Embryonic facial prominence (tissue), 1 donor: ENCODE measurements at regions not wholly inside any gene's neighbourhood (a gene's known extent, or its start where the extent isn't known, plus 50 kb on each side); places are given as distances from the start of the nearest gene placed in this dataset.
"Not testable (repeated sequence)": the region's sequence is repeated elsewhere in the genome, so short reads cannot be mapped to it uniquely, and the experiment has no call there.

Experiments used
- DNase-seq: peaks from one replicate; pipeline ENCODE4 v3.0.0-alpha.2; 2016; ENCODE audit errors: extremely low spot score

DNA sequence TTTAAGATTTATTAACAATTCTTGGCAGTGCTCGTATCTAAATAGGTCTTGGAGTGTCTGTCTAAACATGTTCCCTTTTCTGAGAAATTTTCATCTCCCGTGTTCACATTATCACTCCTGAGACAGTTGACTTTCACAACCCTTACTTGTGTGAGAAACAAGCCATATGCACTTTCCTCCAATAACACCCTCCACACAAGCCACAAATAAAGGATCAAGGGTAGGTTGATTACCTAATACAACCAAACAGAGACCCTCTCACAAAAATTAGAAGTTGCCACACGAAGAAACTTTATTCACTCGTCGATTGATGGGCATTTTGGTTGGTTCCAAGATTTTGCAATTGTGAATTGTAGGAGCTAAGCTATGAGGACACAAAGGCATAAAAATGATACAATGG is 763.9 kb downstream of the TRAM1L1 start:
- DNase-seq: no peak

DNA sequence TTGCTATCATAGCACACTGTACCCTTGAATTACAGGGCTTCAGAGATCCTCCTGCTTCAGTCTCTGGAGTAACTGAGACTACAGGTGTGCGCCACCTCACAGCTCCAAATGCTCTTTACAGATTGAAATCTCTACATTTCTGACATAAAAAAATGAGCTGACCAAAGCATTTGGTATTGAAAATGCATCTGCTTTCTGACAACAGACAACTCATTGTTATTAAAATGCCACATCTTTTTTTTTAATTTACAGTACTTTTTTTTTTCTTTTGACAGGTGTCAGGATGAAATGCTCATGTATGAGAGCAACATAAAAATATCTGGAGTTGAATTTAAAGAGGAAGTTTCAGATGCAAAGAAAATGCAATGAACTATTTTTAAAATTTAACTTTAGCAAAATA is 764.5 kb downstream of the TRAM1L1 start:
- DNase-seq: no peak

DNA sequence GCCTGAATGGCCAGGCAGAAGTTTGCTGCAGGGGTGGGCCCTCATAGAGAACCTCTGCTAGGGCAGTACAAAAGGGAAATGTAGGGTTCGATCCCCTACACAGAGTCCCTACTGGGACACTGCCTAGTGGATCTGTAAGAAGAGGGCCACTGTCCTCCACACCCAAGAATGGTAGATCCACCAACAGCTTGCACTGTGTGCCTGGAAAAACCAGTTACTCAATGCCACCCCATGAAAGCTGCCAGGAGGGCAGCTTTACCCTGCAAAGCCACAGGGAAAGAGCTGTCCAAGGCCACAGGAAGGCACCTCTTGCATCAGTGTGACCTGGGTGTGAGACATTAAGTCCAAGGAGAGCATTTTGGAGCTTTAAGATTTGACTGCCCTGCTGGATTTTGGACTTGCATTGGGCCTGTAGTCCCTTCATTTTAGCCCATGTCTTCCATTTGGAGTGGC is 781.6 kb downstream of the TRAM1L1 start:
- DNase-seq: no peak

DNA sequence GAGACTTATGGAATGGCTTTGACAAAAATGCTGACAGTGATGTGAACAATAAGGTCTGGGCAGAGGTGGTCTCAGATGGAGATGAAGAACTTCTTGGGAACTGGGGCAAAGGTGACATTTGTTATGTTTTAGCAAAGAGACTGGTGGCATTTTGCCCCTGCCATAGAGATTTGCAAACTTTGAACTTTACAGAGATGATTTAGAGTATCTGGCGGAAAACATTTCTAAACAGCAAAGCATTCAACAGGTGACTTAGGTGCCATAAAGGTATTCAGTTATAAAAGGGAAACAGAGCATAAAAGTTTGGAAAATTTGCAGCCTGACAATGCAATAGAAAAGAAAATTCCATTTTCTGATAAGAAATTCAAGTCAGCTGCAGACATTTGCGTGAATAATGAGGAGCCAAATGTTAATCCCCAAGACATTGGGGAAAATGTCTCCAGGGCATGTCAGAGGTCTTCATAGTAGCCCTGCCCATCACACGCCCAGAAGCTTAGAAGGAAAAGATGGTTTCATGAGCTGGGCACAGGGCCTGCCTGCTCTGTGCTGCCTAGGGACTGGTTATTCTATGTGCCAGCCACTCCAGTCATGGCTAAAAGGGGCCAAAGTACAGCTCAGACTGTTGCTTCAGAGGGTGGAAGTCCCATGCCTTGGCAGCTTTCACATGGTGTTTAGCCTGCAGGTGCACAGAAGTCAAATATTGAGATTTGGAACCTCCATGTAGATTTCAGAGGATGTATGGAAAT is 782.2 kb downstream of the TRAM1L1 start:
- no peak for DNase-seq

DNA sequence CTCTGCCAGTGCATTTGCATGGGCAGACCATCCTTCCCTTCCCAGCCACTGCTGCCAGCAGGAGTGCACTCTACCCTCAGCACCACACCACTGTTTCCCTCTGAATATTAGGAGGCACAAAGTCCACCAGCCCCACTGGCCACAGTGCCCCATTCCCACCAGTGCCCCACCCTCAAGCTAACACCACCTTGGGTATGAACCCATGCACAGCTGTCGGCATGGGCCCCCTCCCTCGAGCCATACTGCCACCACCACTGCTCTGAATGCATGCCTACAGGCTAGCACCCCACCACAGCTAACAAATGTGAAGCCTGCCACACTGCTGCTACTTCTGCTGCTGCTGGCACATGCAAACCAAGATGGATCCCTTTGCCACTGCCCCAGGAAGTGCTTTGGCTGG is 810.4 kb downstream of the TRAM1L1 start:
- DNase-seq: no peak

DNA sequence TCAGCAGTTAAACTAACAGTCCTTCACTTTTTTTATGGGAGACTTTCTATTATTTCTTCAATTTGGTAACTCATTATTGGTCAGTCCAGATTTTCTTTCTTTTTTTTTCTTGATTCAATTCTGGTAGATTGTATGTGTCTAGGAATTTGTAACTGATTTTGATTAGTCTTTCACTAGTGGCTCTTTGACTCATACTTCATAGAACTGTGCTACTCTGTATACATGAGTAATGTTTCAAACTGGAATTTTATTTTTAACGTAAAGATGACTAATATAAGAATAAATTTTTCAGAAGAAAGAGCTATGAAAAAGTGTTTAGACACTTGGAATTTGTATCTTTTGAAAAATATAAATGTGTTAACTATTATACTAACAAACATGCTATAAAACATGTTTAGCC is 813.0 kb downstream of the TRAM1L1 start:
- DNase-seq: no peak

DNA sequence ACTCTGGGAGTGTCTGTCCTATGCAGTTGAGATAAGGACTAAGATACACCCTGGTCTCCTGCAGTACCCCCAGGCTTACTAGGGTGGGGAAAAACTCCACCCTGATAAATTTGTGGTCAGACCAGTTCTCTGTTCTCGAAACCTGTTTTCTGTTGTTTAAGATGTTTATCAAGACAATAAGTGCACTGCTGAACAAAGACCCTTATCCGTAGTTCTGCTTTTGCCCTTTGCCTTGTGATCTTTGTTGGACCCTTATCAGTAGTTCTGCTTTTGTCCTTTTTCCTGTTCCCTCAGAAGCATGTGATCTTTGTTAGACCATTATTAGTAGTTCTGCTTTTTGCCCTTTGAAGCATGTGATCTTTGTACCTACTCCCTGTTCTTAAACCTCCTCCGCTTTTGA is 824.4 kb downstream of the TRAM1L1 start:
- DNase-seq: not testable (repeated sequence)

DNA sequence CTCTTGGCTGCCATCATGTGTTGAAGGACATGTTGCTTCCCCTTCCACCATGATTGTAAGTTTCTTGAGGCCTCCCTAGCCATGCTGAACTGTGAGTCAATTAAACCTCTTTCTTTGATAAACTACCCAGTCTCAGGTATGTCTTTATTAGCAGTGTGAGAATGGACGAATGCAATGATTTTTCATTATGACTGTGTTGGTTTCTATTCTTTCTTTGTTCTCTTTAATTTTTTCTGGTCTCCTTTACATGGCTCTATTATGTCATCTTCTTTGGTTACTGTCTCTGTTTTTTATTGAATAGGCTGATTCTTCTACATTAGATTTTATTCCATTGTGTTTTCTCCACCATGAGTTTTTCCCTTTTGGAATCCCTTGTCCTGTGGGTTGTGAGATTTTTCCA is 840.6 kb downstream of the TRAM1L1 start:
- DNase-seq: no peak

DNA sequence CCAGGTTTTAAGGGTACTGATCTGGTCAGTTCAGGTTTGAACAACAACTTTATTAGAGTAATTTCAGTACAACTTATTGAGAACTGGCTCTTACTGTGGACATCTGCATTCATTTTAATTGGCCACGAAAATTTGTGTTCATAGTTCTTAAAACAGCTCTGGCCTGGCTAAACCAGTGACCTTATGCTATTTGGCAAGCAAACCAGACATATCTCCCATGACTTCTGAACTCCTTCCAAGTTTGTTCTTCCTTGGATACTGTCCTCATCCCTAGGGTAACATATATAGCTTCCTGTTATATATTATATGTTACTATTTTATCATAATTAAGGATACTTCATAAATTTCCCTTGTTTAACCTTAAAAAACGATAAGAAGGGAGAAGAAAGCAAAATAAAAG is 841.9 kb downstream of the TRAM1L1 start:
- DNase-seq: no peak

DNA sequence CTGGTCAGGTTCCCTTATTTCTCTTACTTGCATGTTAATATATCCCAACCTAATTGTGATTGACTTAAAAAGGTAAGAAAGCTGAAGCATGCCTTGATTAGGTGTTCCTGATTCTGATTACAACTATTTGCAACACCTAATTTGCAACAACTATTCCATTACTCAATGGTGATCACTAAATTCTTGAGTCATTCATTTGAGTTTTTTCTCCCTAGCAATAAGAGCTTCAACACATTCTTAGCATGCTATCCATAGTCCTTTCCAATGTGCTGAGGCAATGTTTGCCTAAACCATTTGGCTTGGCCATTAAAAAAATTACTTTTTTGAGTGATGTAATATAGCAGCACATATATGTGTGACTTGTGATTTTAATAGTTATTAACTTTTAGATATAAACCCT is 851.4 kb downstream of the TRAM1L1 start:
- DNase-seq: no peak

DNA sequence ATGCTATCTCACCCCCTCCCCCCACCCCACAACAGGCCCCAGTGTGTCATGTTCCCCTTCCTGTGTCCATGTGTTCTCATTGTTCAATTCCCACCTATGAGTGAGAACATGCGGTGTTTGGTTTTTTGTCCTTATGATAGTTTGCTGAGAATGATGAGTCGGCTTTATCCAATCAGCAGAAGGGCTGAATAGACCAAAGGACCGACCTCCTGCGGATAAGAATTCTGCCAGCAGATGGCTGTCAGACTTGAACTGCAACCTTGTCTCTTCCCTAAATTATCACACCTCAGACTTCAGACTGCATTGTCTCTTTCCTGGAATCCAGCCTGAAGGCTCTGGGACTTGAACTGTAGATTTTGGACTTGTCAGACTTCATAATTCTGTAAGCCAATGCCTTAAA is 853.4 kb downstream of the TRAM1L1 start:
- not testable (repeated sequence) for DNase-seq

DNA sequence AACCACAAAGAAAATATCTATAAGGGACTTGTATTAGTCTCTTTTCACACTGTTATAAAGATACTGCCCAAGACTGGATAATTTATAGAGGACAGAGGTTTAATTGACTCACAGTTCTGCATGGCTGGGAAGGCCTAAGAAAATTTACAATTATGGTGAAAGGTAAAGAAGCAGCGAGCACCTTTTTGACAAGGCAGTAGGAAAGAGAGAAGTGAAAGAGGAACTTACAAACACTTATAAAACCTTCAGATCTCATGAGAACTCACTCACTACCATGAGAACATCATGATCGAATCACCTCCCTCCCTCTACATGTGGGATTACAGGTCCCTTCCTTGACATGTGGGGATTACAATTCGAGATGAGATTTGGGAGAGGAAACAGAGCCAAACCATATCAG is 856.0 kb downstream of the TRAM1L1 start:
- no peak for DNase-seq

DNA sequence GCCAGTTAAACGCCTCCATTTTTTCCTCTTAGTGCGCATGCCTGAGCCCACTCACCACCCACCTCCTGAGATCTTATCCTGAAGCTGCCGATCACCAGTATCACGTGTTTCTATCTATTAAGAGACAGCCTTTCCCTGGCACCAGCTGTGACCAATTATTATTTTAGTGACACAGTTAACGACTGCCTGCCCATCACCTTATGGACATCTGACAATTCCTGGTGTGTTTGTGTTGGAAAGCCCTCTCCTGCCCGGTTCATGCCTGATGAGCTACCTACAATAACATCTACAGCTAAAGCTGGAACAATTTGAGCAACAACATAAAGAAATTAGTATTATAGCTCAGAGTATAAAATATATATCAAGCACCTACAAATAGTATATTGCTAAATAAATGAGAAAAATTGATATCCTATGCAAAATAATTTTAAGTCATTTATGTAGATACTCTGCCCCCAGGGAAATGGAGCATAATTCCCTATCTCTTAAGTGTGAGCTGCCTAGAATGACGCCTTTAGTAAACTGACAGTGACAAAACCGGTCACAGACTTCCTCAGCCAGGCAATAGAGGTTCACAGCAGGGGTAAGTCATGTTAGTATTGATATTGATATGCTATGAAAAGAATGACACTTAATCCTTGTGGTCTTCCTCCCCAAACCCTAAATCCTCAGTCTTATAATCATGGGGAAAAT is 862.2 kb downstream of the TRAM1L1 start:
- DNase-seq: no peak

DNA sequence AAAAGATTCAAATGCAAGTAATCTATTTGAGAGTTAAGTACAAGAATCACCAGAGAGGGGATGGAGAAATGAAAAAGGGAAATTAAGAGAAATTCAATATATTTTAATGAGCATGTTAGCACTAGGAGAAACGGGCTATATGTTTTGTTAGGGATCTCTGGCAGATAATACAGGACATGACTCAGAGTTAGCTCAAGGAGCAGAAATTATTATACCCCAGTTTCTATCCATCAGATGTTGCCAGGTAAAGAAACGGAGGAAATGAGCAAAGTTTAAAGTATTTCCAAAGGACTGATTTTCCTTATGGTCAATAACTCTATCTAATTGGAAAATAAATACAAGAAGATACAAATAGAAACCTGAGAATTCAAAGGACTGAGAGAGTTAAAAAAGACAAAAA is 867.6 kb downstream of the TRAM1L1 start:
- DNase-seq: no peak

DNA sequence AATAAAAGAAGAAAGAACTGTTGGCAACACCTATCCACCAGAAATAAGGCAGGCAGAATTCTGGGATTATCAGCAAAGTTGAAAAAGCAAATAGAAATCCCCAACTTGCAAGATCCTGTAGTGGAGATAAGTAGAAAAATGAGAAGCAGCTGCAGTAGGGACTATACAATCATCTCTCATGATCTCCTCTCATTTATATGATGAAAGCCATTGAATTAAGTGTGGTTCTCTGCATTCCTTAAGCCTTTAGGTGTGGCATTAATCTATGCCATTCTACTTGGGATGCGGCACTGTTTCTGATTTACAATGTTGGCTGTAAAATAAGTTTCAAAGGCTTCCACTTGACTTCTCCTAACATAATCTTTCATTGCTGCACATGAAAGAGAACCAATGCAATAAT is 869.8 kb downstream of the TRAM1L1 start:
- no peak for DNase-seq

DNA sequence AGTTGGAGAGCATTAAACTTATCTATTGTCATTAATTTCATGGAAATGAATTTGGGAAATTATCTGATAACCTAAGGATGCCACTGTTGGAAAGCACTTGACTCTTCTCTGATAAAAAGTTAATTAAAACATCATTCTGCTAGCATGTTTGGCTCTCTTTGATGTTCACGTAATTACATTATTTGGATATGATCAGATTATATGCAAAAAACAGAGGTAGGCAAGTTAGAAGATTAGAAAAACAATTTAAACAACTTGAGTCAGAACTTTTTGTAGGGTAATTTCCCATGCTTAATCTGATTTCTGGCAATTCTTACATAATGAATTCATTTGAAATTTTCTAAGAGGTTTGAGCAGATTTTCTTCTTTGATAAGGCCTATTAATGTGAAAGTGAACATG is 882.9 kb downstream of the TRAM1L1 start:
- DNase-seq: no peak

DNA sequence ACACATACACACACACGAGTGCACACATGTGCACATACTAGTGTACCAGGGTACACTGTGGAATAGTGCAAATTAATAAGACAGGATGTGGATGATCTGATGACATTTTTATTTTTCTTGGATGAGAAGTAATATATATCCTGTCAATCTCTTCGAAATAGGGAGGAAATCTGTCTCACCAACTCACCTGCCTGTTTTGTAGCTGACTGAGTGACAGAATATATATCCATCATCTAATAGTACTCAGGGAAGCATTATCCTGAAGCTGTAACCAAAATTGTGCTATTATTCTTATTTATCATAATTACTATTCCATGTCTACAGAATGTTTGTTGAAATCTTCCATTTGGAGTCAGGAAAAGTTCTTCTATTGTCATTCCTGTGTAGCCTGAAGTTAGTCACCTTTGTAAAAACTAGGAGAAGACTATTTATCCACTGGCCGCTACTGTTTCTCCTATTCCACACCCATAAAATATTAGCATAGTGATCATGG is 888.0 kb downstream of the TRAM1L1 start:
- no peak for DNase-seq

DNA sequence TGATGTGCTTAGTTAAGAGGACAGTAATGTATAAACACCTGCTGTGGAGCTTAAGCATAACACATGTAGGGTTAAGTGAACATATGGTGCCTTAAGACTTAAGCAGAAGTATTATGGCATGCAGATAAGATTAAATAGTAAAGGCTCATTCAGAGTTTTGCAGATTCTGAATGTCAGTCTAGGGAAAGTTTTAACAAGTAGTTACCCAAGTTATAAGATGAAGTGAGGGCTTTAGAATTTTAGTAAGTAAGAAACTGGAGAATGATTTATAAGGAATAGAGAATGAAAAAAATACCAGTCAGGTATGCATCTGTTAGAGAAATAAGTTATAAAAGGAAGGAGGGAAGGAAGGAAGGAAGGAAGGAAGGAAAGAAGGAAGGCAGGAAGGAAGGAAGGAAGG is 902.1 kb downstream of the TRAM1L1 start:
- no peak for DNase-seq

DNA sequence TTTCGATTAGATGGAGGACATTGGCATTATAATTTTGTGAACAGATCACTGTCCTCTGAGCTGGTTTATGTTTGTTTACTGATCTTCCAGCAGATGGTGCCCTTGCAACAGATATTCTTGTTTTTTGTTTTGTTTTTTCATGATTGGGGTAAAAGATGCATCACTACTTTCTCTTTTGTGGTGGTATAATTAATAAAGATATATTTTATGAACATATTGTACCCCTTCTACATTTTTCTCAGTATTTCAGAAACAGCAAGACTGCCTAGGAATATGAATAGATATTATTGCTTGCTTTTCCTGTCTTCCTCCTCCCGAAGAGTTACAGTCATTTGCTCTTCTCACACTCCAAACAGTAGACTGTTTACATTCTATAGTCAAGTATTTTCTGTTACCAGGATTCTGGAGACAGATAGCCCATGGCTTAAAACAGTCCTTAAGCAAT is 905.2 kb downstream of the TRAM1L1 start:
- DNase-seq: peak; percentile 23

DNA sequence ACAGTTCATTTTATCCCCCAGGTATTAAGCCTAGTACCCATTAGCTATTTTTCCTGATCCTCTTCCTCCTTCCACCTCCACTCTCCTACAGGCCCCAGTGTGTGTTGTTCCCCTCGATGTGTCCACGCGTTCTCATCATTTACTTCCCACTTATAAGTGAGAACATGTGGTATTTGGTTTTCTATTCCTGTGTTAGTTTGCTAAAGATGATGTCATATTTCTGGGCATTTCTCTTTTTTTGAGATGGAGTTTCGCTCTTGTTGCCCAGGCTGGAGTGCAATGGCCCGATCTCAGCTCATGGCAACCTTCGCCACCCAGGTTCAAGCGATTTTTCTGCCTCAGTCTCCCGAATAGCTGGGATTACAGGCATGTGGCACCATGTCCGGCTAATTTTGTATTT is 934.0 kb downstream of the TRAM1L1 start:
- DNase-seq: not testable (repeated sequence)

DNA sequence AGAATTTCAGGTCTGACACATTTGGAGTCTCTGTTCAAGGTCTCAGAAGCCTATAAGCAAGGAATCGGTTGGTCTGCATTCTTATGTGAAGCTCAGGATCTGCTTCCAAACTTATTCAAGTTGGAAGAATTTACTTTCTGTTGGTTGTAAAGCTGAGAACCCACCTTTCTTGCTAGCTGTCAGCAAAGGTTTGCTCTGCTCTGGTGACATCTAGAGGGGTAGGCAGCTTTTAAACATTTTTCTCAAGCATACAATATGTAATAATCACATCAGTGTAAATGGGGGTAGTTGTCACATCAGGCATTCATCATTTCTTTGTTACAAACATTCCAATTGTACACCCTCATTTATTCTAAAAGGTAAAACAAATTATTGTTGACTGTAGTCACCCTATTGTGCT is 935.2 kb downstream of the TRAM1L1 start:
- DNase-seq: no peak

DNA sequence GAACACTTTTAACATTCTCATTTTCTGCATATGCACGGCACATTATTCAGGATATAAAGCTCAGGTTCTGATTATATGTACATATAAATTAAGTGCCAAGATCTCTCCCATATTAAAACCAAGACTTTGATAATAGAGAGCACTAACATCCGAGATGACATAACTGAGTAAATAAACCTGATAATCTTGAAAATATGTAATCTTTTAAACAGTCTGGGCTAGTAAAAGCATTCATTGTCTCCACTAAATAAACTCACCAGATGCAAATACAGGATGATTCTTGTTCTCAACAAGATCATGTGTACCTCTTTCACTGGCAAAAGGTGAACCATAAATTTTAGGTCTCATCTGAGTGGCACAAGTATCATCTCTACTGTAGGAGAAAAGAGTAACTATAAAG is 942.2 kb downstream of the TRAM1L1 start:
- DNase-seq: no peak

DNA sequence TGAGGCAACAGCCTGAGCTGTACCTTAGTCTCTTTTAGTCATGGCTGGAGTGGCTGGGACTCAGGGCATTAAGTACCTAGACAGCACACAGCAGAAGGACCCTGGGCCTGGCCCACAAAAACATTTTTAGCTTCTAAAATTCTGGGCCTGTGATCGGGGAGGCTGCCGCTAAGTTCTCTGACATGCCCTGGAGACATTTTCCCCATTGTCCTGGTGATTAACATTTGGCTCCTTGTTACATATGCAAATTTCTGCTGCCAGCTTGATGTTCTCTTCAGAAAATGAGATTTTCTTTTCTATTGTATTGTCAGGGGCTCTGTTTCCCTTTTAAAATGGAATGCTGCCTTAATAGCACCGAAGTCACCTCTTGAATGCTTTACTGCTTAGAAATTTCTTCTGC is 952.4 kb downstream of the TRAM1L1 start:
- no peak for DNase-seq
